ENCODE measurements at regions not wholly inside any gene's neighbourhood (a gene's known extent, or its start where the extent isn't known, plus 50 kb on each side); places are given as distances from the start of the nearest gene placed in this dataset.

DNA sequence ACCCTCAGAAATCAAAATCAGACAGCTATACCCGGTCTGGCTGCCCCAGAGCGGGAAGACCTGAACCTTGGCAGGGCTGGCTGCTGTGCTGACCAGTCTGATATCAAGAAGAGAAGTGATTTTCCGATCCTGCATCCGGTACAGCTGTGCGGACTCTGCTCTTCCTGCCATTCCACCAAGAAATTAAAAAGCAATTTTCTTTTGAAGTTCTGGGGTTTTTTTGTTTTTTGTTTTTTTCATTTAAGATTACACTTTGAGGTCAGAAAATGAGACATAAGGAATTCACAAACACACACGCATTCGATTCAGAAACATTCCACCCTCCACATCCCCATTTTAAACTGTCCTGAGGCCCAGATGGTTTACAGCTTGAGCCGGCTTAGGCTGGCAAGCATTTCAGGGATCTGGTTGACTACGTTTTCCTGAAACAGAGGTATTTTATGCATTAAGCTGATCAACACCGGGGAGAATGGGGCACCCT, 156.5 kb downstream of the COL6A3 start:
- no peak for DNase-seq (ENCODE audit: low read depth in 1 of 2, low spot score in 1 of 2)
- no peak for TF ChIP-seq GABPA (IDR thresholded peaks at IDR 0.05; ENCODE audit: low read depth)
- TF ChIP-seq, protein P1, sequence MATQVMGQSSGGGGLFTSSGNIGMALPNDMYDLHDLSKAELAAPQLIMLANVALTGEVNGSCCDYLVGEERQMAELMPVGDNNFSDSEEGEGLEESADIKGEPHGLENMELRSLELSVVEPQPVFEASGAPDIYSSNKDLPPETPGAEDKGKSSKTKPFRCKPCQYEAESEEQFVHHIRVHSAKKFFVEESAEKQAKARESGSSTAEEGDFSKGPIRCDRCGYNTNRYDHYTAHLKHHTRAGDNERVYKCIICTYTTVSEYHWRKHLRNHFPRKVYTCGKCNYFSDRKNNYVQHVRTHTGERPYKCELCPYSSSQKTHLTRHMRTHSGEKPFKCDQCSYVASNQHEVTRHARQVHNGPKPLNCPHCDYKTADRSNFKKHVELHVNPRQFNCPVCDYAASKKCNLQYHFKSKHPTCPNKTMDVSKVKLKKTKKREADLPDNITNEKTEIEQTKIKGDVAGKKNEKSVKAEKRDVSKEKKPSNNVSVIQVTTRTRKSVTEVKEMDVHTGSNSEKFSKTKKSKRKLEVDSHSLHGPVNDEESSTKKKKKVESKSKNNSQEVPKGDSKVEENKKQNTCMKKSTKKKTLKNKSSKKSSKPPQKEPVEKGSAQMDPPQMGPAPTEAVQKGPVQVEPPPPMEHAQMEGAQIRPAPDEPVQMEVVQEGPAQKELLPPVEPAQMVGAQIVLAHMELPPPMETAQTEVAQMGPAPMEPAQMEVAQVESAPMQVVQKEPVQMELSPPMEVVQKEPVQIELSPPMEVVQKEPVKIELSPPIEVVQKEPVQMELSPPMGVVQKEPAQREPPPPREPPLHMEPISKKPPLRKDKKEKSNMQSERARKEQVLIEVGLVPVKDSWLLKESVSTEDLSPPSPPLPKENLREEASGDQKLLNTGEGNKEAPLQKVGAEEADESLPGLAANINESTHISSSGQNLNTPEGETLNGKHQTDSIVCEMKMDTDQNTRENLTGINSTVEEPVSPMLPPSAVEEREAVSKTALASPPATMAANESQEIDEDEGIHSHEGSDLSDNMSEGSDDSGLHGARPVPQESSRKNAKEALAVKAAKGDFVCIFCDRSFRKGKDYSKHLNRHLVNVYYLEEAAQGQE (IDR thresholded peaks at IDR 0.05; ENCODE audit: insufficient replicate concordance, low read depth), result no peak
- no peak for TF ChIP-seq POLR2AphosphoS5 (IDR thresholded peaks at IDR 0.05; ENCODE audit: low read depth)
- Histone ChIP-seq H3K4me3 (replicated peaks; ENCODE audit: insufficient read depth, low read length) (no peak overlapping the region), H3K27ac (replicated peaks) (no peak overlapping the region), H3K27me3 (ENCODE audit: insufficient read depth, poor library complexity, severe bottlenecking) (peaks cover 2% of the 10 kb centered on the region)

GRCh38 chr2:237258116-237258515, 155.8 kb downstream of the COL6A3 start:
- Histone ChIP-seq H3K27me3 (ENCODE audit: insufficient read depth, poor library complexity, severe bottlenecking) (peaks cover under 1% of the 10 kb centered on the region), H3K27ac (replicated peaks) (no peak overlapping the region), H3K4me3 (replicated peaks; ENCODE audit: insufficient read depth, low read length) (no peak overlapping the region)
- TF ChIP-seq, protein P2, sequence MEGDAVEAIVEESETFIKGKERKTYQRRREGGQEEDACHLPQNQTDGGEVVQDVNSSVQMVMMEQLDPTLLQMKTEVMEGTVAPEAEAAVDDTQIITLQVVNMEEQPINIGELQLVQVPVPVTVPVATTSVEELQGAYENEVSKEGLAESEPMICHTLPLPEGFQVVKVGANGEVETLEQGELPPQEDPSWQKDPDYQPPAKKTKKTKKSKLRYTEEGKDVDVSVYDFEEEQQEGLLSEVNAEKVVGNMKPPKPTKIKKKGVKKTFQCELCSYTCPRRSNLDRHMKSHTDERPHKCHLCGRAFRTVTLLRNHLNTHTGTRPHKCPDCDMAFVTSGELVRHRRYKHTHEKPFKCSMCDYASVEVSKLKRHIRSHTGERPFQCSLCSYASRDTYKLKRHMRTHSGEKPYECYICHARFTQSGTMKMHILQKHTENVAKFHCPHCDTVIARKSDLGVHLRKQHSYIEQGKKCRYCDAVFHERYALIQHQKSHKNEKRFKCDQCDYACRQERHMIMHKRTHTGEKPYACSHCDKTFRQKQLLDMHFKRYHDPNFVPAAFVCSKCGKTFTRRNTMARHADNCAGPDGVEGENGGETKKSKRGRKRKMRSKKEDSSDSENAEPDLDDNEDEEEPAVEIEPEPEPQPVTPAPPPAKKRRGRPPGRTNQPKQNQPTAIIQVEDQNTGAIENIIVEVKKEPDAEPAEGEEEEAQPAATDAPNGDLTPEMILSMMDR (IDR thresholded peaks at IDR 0.05; ENCODE audit: insufficient read depth, low read length), result no peak
- TF ChIP-seq, protein P1 (IDR thresholded peaks at IDR 0.05; ENCODE audit: insufficient replicate concordance, low read depth), result no peak
- no peak for TF ChIP-seq GABPA (IDR thresholded peaks at IDR 0.05; ENCODE audit: low read depth)
- TF ChIP-seq POLR2AphosphoS5 (IDR thresholded peaks at IDR 0.05; ENCODE audit: low read depth), result no peak
- TF ChIP-seq SPI1 (IDR thresholded peaks at IDR 0.05; ENCODE audit: borderline replicate concordance, low read depth), result no peak
- DNase-seq (ENCODE audit: low read depth in 1 of 2, low spot score in 1 of 2), result no peak

- DNase-seq (ENCODE audit: low read depth in 1 of 2, low spot score in 1 of 2), result no peak
- H3K4me3 ChIP-seq (replicated peaks; ENCODE audit: insufficient read depth, low read length), result no peak overlapping the region
- H3K27ac ChIP-seq (replicated peaks), result no peak overlapping the region
- TF ChIP-seq, protein P2 (IDR thresholded peaks at IDR 0.05; ENCODE audit: insufficient read depth, low read length), result no peak
- TF ChIP-seq POLR2AphosphoS5 (IDR thresholded peaks at IDR 0.05; ENCODE audit: low read depth), result no peak
- TF ChIP-seq, protein P1 (IDR thresholded peaks at IDR 0.05; ENCODE audit: insufficient replicate concordance, low read depth), result no peak
- TF ChIP-seq GABPA (IDR thresholded peaks at IDR 0.05; ENCODE audit: low read depth), result no peak
- no peak for TF ChIP-seq SPI1 (IDR thresholded peaks at IDR 0.05; ENCODE audit: borderline replicate concordance, low read depth)
- H3K27me3 ChIP-seq (ENCODE audit: insufficient read depth, poor library complexity, severe bottlenecking), result no peaks in the 10 kb centered on the region
These were observed 155.3 kb downstream of the COL6A3 start for GRCh38 chr2:237258615-237259014.
